Neural cell (in vitro differentiated cells): ENCODE measurements at regions not wholly inside any gene's neighbourhood (a gene's known extent, or its start where the extent isn't known, plus 50 kb on each side); places are given as distances from the start of the nearest gene placed in this dataset.

Source experiments
- SMC3 ChIP-seq: fragments of 450-650 bp; conservative IDR thresholded peaks from 2 replicates; pipeline ENCODE4 v1.6.1; 2014; ENCODE audit warnings: antibody characterized with exemption, mild to moderate bottlenecking, moderate library complexity; ENCODE audit not compliant: poor library complexity
- TAF1 ChIP-seq: IDR thresholded peaks from 2 replicates; pipeline ENCODE4 v1.6.1; 2012; ENCODE audit warnings: low read depth
- TF ChIP-seq, protein P1 (sequence below): fragments of 450-650 bp; IDR thresholded peaks from 2 replicates; pipeline ENCODE4 v1.5.1; 2014; ENCODE audit warnings: antibody characterized with exemption, mild to moderate bottlenecking, moderate library complexity; ENCODE audit not compliant: poor library complexity, severe bottlenecking

DNA sequence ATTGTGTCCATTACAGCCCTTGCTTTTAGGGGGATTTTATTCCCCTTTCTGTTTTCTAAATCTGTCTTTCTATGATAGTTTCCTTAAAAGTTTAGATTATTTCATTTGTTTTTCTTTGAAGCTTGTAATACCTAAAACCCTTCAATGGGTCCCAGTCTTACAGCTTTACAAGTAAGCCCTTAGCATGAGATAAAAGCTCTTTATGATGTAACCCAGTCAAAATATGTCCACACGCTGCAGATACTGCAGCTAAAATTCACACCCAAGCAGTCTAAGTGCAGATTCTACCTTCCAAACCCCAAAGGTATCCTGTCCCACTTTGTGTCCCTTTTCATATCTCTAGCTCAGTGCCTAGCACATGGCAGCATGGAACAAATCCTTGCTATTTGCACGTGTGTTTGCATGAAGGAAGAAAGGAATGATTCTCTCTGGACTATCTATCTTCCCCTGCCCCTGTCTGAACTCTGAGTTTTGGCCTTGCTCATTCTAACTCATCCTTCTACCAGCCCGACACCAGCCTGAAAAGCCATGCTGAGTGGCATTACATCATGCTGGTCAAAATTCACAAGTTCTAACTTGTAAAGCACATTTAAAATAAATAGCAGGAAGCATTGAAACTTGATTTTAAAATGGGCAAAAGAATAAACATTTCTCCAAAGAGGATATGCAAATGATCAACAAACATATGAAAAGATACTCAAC lies 623.2 kb downstream of the IRS1 start:
- TF ChIP-seq TAF1 (no peak), SMC3 (no peak)
- TF ChIP-seq, protein P1, sequence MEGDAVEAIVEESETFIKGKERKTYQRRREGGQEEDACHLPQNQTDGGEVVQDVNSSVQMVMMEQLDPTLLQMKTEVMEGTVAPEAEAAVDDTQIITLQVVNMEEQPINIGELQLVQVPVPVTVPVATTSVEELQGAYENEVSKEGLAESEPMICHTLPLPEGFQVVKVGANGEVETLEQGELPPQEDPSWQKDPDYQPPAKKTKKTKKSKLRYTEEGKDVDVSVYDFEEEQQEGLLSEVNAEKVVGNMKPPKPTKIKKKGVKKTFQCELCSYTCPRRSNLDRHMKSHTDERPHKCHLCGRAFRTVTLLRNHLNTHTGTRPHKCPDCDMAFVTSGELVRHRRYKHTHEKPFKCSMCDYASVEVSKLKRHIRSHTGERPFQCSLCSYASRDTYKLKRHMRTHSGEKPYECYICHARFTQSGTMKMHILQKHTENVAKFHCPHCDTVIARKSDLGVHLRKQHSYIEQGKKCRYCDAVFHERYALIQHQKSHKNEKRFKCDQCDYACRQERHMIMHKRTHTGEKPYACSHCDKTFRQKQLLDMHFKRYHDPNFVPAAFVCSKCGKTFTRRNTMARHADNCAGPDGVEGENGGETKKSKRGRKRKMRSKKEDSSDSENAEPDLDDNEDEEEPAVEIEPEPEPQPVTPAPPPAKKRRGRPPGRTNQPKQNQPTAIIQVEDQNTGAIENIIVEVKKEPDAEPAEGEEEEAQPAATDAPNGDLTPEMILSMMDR, result no peak
